HPDE6-E6E7 (cell line): ENCODE measurements at regions not wholly inside any gene's neighbourhood (a gene's known extent, or its start where the extent isn't known, plus 50 kb on each side); places are given as distances from the start of the nearest gene placed in this dataset.
"Not testable (repeated sequence)": the region's sequence is repeated elsewhere in the genome, so short reads cannot be mapped to it uniquely, and the experiment has no call there.

Experiments
- DNase-seq: peaks from one replicate; pipeline ENCODE4 v3.0.0; 2011; ENCODE audit warnings: missing footprints; ENCODE audit errors: extremely low spot score

DNA sequence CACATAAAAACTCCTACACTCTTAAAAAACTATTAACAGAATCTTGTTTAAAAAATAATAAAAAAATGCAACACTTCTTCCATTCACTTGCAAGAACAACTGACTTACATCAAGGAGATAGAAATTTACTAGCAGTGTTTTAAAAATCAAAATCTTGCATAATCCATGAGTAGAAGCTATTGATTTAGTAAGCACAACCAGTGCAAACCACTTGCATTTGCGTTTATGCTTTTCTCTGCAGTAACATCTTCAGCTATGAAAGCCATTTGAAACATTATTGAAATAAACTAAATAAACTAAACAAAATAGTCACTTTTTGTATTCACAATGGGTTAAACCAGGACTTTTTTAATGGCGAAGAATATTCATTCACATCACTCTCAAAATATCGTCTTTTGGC, 389.2 kb upstream of the EMCN start:
- no peak for DNase-seq

DNA sequence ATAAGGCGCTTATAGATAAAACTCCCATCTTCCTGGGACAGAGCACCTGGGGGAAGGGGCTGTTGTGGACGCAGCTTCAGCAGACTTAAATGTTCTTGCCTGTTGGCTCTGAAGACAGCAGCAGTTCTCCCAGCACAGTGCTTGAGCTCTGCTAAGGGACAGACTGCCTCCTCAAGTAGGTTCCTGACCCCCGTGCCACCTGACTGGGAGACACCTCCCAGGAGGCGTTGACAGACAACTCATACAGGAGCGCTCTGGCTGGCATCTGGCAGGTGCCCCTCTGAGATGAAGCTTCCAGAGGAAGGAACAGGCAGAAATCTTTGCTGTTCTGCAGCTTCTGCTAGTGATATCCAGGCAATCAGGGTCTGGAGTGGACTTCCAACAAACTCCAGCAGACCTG, 383.1 kb upstream of the EMCN start:
- not testable (repeated sequence) for DNase-seq

- no peak for DNase-seq
Observed at GRCh38 chr4:100900134-100900533, 382.3 kb upstream of the EMCN start.

DNA sequence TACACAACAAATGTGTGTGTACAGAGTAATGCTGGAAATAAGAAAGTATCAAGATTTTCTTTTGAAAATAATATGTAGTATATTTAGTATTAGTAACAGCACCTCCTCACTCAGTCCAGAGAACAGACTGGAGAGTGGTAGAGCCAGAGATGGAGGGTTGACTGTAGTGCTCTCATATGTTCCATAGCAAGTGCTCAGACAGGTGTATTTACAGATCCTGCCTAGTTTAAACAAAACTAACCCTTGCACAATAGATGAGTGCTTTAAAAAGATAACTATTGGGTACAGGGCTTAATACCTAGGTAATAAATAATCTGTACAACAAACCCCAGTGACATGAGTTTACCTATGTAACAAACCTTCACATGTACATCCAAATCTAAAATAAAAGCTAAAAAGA, 381.0 kb upstream of the EMCN start:
- DNase-seq, result no peak

GRCh38 chr4:100895556-100896197, 377.9 kb upstream of the EMCN start:
- no peak for DNase-seq

GRCh38 chr4:100894339-100894870, 376.6 kb upstream of the EMCN start:
- no peak for DNase-seq

GRCh38 chr4:100891808-100892207, 374.0 kb upstream of the EMCN start:
- DNase-seq, result no peak

- DNase-seq, result no peak
Observed at GRCh38 chr4:100889898-100890297, 372.1 kb upstream of the EMCN start.

DNA sequence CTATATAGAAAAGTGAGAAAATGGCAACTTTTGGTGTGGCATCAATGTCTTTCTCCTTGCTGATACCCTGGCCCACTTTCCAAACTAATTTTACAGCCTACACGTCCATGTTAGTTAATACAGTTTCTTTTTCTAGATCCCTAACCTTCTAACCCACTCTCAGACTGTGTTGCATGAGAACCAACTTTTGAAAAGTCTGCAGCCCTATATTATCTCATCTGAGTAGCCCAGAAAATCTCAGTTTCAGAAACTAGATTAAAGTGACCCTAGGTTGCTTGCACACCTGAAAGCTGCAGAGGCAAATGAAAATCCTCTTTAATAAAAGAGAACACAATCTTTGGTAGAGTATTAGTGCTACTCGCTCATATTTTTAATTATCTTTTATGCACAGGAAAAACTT, 371.6 kb upstream of the EMCN start:
- no peak for DNase-seq

DNA sequence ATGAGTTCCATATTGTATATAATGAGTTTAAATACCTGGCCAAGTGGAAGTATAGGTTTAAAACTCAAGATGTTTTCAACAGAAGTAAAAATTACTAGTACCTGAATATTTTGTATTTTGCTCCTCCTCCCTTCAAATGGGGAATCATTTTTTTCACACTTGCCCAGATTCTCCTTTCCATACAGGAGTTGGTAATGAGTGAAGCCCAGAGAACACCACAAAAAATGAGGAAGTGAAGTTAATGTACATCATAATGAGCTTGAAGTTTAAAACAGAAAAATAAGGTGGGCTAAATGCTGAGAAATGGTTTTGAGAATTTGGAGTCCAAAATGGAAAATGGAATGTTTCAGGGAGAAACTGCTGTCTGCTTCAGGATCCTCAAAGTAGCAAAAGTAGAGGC, 364.8 kb upstream of the EMCN start:
- DNase-seq, result no peak

GRCh38 chr4:100881283-100881682, 363.5 kb upstream of the EMCN start:
- no peak for DNase-seq

GRCh38 chr4:100880011-100880410, 362.2 kb upstream of the EMCN start:
- DNase-seq, result no peak

DNA sequence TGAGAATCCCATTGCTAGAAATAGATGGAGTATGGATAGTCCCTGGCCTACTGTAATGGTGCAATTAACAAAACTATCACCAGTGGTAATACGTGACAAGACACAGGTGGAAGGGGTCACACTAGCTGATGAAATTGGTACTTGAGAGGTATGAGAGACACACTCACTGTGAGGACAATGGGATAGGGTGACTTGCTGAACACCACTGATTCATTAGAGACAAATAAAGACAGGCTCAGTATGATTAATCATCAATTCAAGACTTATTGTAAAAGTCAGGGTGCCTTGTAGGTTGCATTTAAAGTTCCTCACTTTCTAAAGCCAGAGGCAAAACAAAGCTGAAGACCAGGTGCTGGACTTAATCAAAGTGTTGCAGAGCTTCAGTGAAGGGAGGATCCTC, 361.6 kb upstream of the EMCN start:
- no peak for DNase-seq

DNA sequence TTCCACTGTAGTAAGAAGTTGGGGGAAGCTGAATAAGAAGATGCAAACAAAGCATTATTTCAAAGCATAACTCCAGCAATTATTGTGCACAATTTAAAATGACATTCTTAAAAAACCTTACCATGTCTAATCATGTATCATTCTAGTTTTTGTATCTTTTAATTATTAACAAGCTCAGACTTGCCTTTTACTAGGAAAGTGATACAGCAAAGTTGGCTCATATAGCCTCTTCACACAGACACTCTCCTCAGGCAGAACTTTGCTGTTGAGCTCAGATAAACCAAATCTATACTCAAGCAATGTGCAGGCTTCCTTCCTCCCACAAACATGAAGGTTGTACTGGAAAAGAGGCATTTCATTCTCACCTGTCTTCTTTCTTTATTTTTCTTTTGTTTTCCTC, 358.7 kb upstream of the EMCN start:
- DNase-seq, result no peak

GRCh38 chr4:100875296-100876068, 357.7 kb upstream of the EMCN start:
- DNase-seq, result no peak

GRCh38 chr4:100872811-100873210, 355.0 kb upstream of the EMCN start:
- DNase-seq, result no peak

GRCh38 chr4:100870940-100871772, 353.3 kb upstream of the EMCN start:
- DNase-seq, result no peak

- no peak for DNase-seq
Observed at GRCh38 chr4:100869276-100869675, 351.5 kb upstream of the EMCN start.

DNA sequence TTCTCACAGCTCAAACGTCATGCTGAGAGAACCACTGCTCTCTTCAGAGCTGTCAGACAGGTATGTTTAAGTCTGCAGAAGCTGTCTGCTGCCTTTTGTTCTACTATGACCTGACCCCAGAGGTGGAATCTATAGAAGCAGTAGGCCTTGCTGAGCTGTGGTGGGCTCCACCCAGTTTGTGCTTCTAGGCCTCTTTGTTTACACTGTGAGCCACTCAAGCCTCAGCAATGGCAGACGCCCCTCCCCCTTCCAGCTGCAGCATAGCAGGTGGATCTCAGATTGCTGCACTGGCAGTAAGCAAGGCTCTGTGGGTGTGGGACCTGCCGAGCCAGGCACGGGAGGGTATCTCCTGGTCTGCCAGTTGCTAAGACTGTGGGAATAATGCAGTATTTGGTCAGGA, 350.5 kb upstream of the EMCN start:
- not testable (repeated sequence) for DNase-seq

DNA sequence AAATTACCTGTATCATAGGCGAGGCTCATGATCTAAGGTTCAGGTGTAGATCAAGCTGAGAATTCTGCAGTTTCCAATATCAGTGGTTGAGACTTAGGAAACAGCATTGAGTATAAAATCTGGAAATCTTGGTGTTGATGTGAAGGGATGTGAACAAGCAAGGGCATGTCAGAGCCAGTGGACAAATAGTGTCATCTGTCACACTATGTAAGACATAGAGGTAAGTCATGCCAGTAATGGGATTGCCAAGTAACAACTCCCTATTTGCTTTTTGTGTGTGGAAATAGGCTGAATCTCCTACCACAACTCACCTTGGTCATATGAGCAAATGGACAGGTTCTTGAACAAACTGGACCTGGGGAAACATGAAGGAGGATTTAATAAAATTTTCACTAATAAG, 334.5 kb upstream of the EMCN start:
- no peak for DNase-seq

GRCh38 chr4:100849319-100849718, 331.5 kb upstream of the EMCN start:
- no peak for DNase-seq

DNA sequence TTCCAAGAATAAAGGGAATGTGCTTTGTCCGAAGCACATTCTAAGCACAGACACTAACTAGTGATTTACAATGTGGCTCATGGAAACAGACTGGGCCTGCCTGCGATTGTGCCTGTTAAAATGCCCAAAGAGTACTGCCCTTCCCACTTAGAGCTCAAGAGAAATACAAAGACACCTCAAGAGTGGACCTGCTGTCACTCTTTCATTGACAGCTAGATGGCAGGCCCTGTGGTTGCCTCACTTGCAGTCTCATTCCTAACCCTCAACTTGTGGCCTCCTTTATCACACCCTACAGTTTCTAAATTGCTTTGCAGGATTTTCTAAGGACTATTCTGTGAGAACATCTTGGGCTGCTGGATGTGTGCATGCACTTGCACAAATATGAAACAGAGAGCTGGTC, 331.0 kb upstream of the EMCN start:
- no peak for DNase-seq
